ACC112 (cell line): ENCODE measurements at regions not wholly inside any gene's neighbourhood (a gene's known extent, or its start where the extent isn't known, plus 50 kb on each side); places are given as distances from the start of the nearest gene placed in this dataset.

ENCODE experiments used
- H2AFZ ChIP-seq: fragments of 200-600 bp; sonication (generic); one replicate; pipeline ENCODE4 v1.6.0; 2017; ENCODE audit warnings: antibody characterized with exemption, low read length; ENCODE audit not compliant: unreplicated experiment
- H3K27ac ChIP-seq: fragments of 200-600 bp; sonication (generic); 2 replicates; pipeline ENCODE4 v1.5.1; 2014; ENCODE audit warnings: low read depth, mild to moderate bottlenecking, antibody characterized with exemption, low read length, moderate library complexity
- H3K27me3 ChIP-seq: fragments of 200-600 bp; sonication (generic); 2 replicates; pipeline ENCODE4 v1.6.1; 2014; ENCODE audit warnings: mild to moderate bottlenecking, antibody characterized with exemption, low read length, moderate library complexity, mixed read lengths; ENCODE audit not compliant: insufficient read depth
- H3K36me3 ChIP-seq: fragments of 200-600 bp; sonication (generic); 2 replicates; pipeline ENCODE4 v1.6.1; 2016; ENCODE audit warnings: mild to moderate bottlenecking, antibody characterized with exemption, low read length, moderate library complexity, mixed read lengths; ENCODE audit not compliant: insufficient read depth
- H3K4me1 ChIP-seq: fragments of 200-600 bp; sonication (generic); one replicate; pipeline ENCODE4 v1.6.1; 2016; ENCODE audit warnings: low read length, mixed read lengths; ENCODE audit not compliant: insufficient read depth, unreplicated experiment, control insufficient read depth
- H3K4me3 ChIP-seq: fragments of 200-600 bp; sonication (generic); 2 replicates; pipeline ENCODE4 v1.5.1; 2014; ENCODE audit warnings: mild to moderate bottlenecking, low read depth, low read length
- H3K79me2 ChIP-seq: fragments of 200-600 bp; sonication (generic); one replicate; pipeline ENCODE4 v1.6.0; 2016; ENCODE audit warnings: low read length; ENCODE audit not compliant: control insufficient read depth, unreplicated experiment, insufficient read depth

DNA sequence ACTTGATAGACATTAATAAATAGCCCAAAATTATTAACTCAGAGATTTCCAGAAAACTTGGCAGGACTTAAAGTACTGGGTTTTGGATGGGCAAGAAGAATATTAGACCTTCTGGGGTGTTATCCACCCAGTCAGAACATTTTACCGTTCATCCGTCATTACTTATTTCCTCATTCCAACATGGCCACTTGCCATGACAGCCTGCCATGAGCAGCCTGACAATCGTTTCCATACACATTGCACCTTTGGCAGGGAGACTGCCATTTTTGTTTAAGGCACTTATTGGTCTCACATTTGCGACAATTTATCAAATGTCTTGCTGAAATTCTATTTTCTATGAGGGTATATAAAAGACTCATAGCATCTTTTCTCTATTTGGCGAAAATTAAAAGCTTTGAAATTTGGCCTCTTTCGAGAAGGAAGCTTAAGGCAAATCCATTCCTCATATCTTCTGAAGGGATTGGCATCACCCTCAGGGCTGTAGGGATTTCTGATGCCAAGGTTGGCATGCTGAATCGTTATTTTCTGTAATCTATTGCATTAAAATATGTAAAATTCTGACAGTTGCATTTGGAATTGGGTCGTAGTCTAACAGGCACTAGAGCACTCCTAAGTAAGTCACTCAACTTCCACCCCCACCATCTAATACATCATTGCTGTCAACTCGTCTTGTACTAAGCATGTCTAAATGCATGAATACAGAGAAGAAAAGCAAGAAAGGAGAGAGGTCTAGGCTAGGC, 406.3 kb upstream of the PIK3C3 start:
- H3K4me1 ChIP-seq: no peaks in the 10 kb centered on the region
- no peak overlapping the region for H3K27ac ChIP-seq
- H2AFZ ChIP-seq: no peak overlapping the region
- H3K36me3 ChIP-seq: no peaks in the 10 kb centered on the region
- H3K79me2 ChIP-seq: no peaks in the 10 kb centered on the region
- no peak overlapping the region for H3K4me3 ChIP-seq
- no peaks in the 10 kb centered on the region for H3K27me3 ChIP-seq

DNA sequence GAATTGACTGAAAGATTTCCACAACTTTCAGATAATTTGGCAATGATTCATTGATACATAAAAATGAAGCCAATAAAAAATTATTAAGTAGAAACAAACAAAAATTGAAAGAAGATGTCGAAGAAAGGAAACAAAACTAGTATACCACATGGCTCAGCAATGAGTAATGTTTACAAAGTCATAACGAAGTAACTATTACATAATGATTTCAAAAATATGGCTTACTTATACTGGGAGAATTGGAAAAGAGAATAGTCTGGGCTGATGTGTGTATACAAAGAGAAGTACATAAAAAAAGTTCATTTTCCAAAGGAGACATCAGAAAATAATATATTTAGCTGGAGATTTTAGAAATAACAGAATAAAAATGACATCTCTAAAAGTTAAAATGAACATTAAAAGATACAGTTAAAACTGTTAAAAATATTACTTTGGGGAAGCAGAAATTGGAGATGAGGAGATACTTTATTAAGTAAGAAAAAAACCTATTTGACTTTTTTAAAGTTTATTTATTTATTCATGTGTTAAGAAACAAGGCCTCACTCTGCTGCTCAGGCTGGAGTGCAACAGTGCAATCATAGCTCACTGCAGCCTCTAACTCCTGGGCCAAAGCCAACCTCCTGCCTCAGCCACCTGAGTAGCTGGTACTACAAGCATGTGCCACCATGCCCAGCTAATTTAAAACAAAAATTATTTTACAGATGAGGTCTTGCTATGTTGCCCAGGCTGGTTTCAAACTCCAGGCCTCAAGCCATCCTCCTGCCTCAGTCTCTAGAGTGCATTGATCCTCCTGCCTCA, 409.7 kb upstream of the PIK3C3 start:
- no peaks in the 10 kb centered on the region for H3K27me3 ChIP-seq

DNA sequence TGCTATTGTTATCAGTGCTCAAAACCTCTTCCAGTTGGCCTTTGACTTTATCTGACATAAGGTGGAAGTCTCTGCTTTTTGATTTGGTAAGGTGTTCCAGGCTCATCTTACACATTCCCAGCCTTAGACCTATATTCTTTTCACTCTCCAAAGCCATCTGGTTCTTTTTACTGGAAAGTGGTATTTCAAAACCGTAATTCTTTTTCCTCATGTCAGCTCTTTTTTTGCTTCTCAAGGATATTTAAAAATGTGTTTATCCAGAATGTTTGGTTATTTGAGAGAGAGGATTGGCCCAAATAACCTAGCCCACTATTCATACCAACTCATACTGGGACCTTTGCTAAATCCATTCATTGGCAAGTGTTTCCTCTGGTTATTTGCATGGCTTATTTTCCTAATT, 411.2 kb upstream of the PIK3C3 start:
- no peak overlapping the region for H3K4me3 ChIP-seq
- no peaks in the 10 kb centered on the region for H3K36me3 ChIP-seq
- H2AFZ ChIP-seq: no peak overlapping the region
- no peaks in the 10 kb centered on the region for H3K27me3 ChIP-seq
- no peak overlapping the region for H3K27ac ChIP-seq
- H3K79me2 ChIP-seq: no peaks in the 10 kb centered on the region
- no peaks in the 10 kb centered on the region for H3K4me1 ChIP-seq

More for the DNA sequence above, 409.7 kb upstream of the PIK3C3 start:
- Histone ChIP-seq H3K27ac (no peak overlapping the region), H3K4me3 (no peak overlapping the region), H3K36me3 (no peaks in the 10 kb centered on the region), H3K79me2 (no peaks in the 10 kb centered on the region), H2AFZ (no peak overlapping the region), H3K4me1 (no peaks in the 10 kb centered on the region)

DNA sequence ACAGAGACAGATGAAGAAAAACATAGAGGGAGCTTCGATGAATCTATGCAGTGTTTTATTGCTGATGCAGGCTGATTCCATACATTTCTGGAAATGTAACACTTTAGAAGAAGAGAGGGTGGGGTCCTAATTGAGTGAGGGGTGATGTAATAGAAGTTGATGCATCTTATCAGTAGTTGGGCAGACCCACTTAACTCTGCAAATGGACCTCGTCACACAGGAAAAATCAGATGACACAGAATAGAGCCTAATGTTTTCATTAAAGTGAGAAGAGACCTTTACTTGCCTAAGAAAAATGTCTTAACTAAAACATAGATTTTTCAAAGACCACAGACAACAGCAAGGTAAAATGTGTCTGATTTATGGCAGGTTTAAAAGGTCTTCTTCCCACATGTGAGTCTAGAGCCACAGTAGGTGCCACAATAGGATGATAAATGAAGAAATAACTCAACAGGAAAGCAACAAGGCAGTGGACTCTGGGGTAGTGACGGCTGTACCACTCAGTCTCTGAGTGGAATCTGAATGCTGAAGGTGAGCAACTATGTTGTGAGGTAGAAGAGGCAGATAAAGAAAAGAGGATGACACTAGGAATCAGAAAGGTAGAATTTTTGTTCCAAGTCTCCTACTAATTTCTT, 414.7 kb upstream of the PIK3C3 start:
- Histone ChIP-seq H3K27ac (no peak overlapping the region), H3K4me1 (no peaks in the 10 kb centered on the region), H3K27me3 (no peaks in the 10 kb centered on the region), H3K4me3 (no peak overlapping the region), H2AFZ (no peak overlapping the region), H3K79me2 (no peaks in the 10 kb centered on the region), H3K36me3 (no peaks in the 10 kb centered on the region)

DNA sequence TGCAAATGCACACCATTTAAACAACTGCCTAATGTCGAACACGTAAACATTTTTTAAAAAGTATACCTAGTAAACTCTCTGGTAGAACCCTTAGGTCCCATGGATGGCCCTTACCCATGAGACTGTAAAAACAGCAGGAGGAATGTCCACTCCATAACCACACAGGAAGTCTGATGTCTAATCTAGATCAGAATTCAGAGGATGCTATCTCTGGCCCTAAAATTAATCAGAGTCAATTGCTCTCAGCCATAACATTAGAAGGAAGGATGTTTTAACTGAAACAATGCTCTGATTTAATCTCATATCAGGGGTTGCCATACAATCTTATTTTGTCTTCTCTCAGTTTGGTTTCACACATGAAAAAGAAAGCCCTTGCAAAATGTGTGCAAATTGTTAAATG, 416.3 kb upstream of the PIK3C3 start:
- no peaks in the 10 kb centered on the region for H3K27me3 ChIP-seq
- no peak overlapping the region for H2AFZ ChIP-seq
- no peaks in the 10 kb centered on the region for H3K79me2 ChIP-seq
- H3K27ac ChIP-seq: no peak overlapping the region
- no peaks in the 10 kb centered on the region for H3K4me1 ChIP-seq
- no peaks in the 10 kb centered on the region for H3K36me3 ChIP-seq
- no peak overlapping the region for H3K4me3 ChIP-seq

DNA sequence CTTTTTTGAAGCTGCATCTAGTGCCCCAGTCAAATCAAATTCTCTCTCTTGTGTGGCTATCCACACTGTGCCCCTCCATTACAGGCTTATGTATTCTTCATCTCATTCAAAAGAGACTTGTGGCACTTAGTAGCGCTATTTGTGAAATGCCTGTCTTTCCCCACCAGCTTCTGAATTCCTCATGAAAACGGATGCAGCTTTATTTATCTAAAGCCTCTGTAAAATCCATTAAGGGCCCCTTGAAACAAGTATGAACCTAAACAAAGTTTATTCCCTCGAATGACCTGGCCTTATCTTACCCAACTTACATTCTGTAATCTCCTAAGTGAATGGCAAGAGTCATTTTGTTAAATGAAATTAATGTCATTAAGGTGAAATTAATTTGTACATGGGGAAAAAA, 417.4 kb upstream of the PIK3C3 start:
- H3K27ac ChIP-seq: no peak overlapping the region
- no peak overlapping the region for H3K4me3 ChIP-seq
- no peak overlapping the region for H2AFZ ChIP-seq
- no peaks in the 10 kb centered on the region for H3K79me2 ChIP-seq
- no peaks in the 10 kb centered on the region for H3K27me3 ChIP-seq
- H3K36me3 ChIP-seq: no peaks in the 10 kb centered on the region
- no peaks in the 10 kb centered on the region for H3K4me1 ChIP-seq

DNA sequence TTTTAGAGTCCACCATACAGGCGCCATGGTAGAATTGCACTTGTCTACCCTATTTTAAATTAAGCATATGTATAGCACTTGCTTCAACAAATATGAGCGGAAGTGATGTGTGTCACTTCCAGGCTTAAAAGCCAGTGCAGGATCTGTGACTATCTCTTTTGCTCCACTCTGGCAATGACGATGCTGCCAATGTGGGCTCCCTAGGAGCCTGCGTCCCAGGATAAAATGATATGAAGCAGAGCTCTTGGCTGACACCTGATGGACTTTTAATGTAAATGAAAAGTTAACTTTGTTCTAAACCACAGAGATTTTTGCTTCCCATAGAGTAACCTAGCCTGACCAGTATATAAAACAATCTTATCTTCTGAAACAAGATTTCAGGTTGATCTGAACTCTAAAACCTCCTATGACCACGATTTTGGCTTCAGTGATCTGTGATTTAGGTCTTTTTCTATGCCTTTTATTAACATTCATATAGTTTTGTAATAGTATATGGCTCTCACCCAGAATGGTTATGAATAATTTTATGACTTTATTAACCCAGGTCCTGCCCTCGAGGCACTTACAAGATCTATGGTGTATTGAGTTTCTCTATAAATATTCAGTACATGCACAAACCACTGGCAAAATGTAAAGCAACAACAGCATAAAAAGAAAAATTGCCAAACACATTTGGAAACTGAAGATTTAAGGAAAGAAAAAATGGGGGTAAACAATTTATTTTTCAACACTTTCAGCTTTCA, 422.5 kb upstream of the PIK3C3 start:
- Histone ChIP-seq H3K4me3 (no peak overlapping the region), H3K79me2 (no peaks in the 10 kb centered on the region), H2AFZ (no peak overlapping the region), H3K27ac (no peak overlapping the region), H3K4me1 (no peaks in the 10 kb centered on the region), H3K27me3 (no peaks in the 10 kb centered on the region), H3K36me3 (no peaks in the 10 kb centered on the region)

DNA sequence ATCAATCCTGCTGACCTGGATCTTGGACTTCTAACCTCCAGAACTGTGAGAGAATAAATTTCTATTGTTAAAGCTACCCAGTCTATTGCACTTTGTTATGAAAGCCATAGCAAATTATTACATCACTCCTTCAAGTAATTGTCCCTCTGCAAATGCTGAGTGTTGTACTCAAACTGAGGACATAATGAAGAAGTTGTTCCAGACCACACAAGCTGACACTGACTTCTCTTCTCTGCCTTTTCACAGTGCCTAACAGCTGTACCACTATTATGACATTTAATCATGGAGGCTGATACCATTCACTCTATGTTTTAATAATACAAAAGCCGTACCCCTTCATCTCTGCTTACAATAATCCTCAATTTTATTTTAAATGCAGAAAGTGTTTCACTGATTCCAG, 424.1 kb upstream of the PIK3C3 start:
- Histone ChIP-seq H3K79me2 (no peaks in the 10 kb centered on the region), H3K4me3 (no peak overlapping the region), H3K27me3 (no peaks in the 10 kb centered on the region), H2AFZ (no peak overlapping the region), H3K27ac (no peak overlapping the region), H3K36me3 (no peaks in the 10 kb centered on the region), H3K4me1 (no peaks in the 10 kb centered on the region)

DNA sequence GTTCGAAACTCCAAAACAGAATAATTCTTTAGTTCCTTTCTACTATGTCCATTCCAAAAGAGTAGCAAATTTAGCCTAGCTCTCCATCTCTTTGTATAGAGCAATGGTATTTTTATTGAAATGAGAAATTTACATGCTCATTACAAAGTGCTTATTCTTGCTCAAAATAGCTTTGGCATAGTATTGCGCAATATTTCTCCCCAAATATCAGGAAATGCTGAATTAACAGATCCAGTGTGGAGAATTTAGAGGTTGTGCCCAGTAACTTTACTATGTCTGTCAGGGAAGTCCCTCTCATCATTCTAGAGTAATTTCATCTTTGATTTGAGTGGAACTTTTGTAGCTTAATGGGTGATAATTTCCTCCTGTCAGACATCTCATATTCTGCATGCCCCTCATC, 425.9 kb upstream of the PIK3C3 start:
- Histone ChIP-seq H3K27ac (no peak overlapping the region), H3K27me3 (no peaks in the 10 kb centered on the region), H2AFZ (no peak overlapping the region), H3K79me2 (no peaks in the 10 kb centered on the region), H3K4me1 (no peaks in the 10 kb centered on the region), H3K36me3 (no peaks in the 10 kb centered on the region), H3K4me3 (no peak overlapping the region)

DNA sequence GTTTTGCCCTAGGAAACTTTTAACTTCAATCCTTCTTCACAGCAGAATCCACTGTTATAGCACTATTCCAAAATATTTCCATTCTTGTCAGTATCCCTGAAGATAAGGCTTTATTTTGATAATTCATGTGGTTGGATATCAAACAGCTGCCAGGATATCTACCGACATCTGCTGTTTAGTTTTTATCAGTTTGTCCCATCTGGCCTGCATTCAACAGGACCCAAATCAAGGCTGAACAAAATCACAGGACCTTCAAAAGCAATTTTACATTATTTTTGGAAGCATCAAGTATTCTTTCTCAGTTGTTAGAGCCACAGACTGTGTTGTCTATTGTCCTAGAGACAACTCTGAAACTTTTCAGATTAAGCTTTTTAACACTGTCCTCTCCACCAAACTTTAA, 429.0 kb upstream of the PIK3C3 start:
- H3K36me3 ChIP-seq: no peaks in the 10 kb centered on the region
- no peak overlapping the region for H3K27ac ChIP-seq
- H3K27me3 ChIP-seq: no peaks in the 10 kb centered on the region
- H3K4me3 ChIP-seq: no peak overlapping the region
- no peaks in the 10 kb centered on the region for H3K4me1 ChIP-seq
- H2AFZ ChIP-seq: no peak overlapping the region
- H3K79me2 ChIP-seq: no peaks in the 10 kb centered on the region
